ENCODE measurements at regions not wholly inside any gene's neighbourhood (a gene's known extent, or its start where the extent isn't known, plus 50 kb on each side); places are given as distances from the start of the nearest gene placed in this dataset.
"Not testable (repeated sequence)": the region's sequence is repeated elsewhere in the genome, so short reads cannot be mapped to it uniquely, and the experiment has no call there.

DNA sequence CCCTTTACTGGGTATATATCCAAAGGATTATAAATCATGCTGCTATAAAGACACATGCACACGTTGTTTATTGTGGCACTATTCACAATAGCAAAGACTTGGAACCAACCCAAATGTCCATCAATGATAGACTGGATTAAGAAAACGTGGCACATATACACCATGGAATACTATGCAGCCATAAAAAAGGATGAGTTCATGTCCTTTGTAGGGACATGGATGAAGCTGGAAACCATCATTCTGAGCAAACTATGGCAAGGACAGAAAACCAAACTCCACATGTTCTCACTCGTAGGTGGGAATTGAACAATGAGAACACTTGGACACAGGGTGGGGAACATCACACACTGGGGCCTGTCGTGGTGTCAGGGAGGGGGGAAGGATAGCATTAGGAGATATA, 59.2 kb downstream of the CXorf49B start:
- H3K36me3 ChIP-seq (ENCODE audit: control insufficient read depth in 2 of 2, extremely low read depth in 1 of 2, insufficient read depth in 2 of 2, low read length in 2 of 2), result not testable (repeated sequence)

DNA sequence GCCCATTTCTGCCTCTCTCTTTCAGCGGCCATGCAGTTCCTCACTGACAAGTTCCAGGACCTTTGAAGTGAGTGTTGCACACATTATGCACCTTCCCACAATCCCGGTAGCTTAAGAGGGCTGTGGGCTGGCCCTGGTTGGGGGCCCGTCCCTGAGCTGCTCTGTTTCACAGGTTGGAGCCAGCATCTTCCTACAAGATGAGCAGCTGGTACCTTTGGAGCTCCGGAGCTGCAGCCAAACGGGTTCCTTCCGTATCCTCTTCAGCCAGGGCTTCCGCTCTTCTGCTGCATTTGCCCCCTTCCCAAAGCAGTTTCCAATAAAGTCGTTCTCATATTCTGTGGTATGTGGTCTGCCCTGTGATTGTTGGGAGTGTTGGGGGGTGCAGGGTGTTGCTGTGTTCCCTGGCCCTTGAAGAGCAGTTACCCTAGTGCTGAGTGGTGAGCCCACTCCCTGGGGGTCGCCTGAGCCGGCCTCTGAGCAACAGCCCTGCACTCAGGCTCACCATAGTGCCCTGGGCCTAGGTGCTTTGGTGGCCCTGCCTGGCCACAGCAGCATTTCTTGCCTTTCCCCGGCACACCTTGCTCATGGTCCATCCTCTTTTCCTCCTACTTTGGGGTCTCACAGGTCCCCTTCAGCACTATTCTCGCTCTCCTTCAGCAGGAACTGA, 60.4 kb downstream of the CXorf49B start:
- no peaks in the 10 kb centered on the region for H3K36me3 ChIP-seq (ENCODE audit: control insufficient read depth in 2 of 2, extremely low read depth in 1 of 2, insufficient read depth in 2 of 2, low read length in 2 of 2)
- no peak overlapping the region for H3K4me3 ChIP-seq (replicated peaks in 1 of 3; ENCODE audit: insufficient read depth in 1 of 3, low read depth in 1 of 3, low read length in 3 of 3)
- no peak overlapping the region for H2AFZ ChIP-seq (ENCODE audit: low read depth, low read length)
- FAIRE-seq, result no peak
- H3K9me3 ChIP-seq (replicated peaks; ENCODE audit: control insufficient read depth, insufficient read depth, low read length), result no peaks in the 10 kb centered on the region
- H4K20me1 ChIP-seq (replicated peaks; ENCODE audit: control insufficient read depth, extremely low read depth, insufficient read depth, low read length), result no peaks in the 10 kb centered on the region
- dilution Hi-C loops (cut with MboI; ENCODE audit: extremely low pct_ligation_motif_present, low sequenced_read_pairs), result no loop called here
- H3K9ac ChIP-seq (replicated peaks; ENCODE audit: extremely low read depth, insufficient read depth, low read length), result no peak overlapping the region
- H3K4me1 ChIP-seq (ENCODE audit: control insufficient read depth, extremely low read depth, insufficient read depth, low read length), result no peaks in the 10 kb centered on the region
- H3K27ac ChIP-seq (ENCODE audit: insufficient read depth, low read depth, low read length), result no peak overlapping the region
- TF ChIP-seq, protein P1, sequence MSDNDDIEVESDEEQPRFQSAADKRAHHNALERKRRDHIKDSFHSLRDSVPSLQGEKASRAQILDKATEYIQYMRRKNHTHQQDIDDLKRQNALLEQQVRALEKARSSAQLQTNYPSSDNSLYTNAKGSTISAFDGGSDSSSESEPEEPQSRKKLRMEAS (IDR thresholded peaks at IDR 0.05; ENCODE audit: insufficient read depth, insufficient read length), result no peak
- no peak for TF ChIP-seq POLR2A (IDR thresholded peaks at IDR 0.05; ENCODE audit: low read depth, low read length)
- no peak for TF ChIP-seq MYC (IDR thresholded peaks at IDR 0.05; ENCODE audit: low read depth, low read length)
- TF ChIP-seq JUN (IDR thresholded peaks at IDR 0.05; ENCODE audit: borderline replicate concordance, insufficient read depth, insufficient read length, low read depth), result no peak
- TF ChIP-seq POLR2AphosphoS5 (IDR thresholded peaks at IDR 0.05; ENCODE audit: insufficient read depth, low read depth, low read length), result no peak
- no peak for TF ChIP-seq EZH2 (IDR thresholded peaks at IDR 0.05; ENCODE audit: borderline replicate concordance, low read depth, low read length, severe bottlenecking)
- TF ChIP-seq GATA2 (IDR thresholded peaks at IDR 0.05; ENCODE audit: insufficient read depth, insufficient read length, low read depth, low read length), result no peak
- TF ChIP-seq, protein P2, sequence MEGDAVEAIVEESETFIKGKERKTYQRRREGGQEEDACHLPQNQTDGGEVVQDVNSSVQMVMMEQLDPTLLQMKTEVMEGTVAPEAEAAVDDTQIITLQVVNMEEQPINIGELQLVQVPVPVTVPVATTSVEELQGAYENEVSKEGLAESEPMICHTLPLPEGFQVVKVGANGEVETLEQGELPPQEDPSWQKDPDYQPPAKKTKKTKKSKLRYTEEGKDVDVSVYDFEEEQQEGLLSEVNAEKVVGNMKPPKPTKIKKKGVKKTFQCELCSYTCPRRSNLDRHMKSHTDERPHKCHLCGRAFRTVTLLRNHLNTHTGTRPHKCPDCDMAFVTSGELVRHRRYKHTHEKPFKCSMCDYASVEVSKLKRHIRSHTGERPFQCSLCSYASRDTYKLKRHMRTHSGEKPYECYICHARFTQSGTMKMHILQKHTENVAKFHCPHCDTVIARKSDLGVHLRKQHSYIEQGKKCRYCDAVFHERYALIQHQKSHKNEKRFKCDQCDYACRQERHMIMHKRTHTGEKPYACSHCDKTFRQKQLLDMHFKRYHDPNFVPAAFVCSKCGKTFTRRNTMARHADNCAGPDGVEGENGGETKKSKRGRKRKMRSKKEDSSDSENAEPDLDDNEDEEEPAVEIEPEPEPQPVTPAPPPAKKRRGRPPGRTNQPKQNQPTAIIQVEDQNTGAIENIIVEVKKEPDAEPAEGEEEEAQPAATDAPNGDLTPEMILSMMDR (IDR thresholded peaks at IDR 0.05; ENCODE audit: extremely low read depth in 1 of 2, insufficient read depth in 1 of 2, low read depth in 1 of 2, low read length in 2 of 2), result no peak
- no peak for TF ChIP-seq FOS (IDR thresholded peaks at IDR 0.05; ENCODE audit: borderline replicate concordance, insufficient read depth, low read length)
- H3K9me1 ChIP-seq (replicated peaks; ENCODE audit: control insufficient read depth, extremely low read depth, insufficient read depth, low read length), result no peaks in the 10 kb centered on the region
- H3K4me2 ChIP-seq (ENCODE audit: insufficient read depth, low read length), result no peak overlapping the region
- H3K27me3 ChIP-seq (ENCODE audit: control insufficient read depth in 2 of 2, insufficient read depth in 2 of 2, low read length in 2 of 2), result no peaks in the 10 kb centered on the region
- intact Hi-C loops (cut with micrococcal nuclease), result no loop called here
- DNase-seq (ENCODE audit: low read depth, low spot score), result no peak
- BruUV-seq (replicated peaks), result no TSS peak
- no peaks in the 10 kb centered on the region for H3K79me2 ChIP-seq (ENCODE audit: control insufficient read depth, insufficient read depth, low read length)
- POLR2A ChIA-PET, result no interaction called here
- CTCF ChIA-PET, result no interaction called here

More for the DNA sequence above, 59.2 kb downstream of the CXorf49B start:
- H3K9me1 ChIP-seq (replicated peaks; ENCODE audit: control insufficient read depth, extremely low read depth, insufficient read depth, low read length); DNase-seq (ENCODE audit: low read depth, low spot score); H3K27ac ChIP-seq (ENCODE audit: insufficient read depth, low read depth, low read length); H2AFZ ChIP-seq (ENCODE audit: low read depth, low read length); intact Hi-C loops (cut with micrococcal nuclease); H3K4me1 ChIP-seq (ENCODE audit: control insufficient read depth, extremely low read depth, insufficient read depth, low read length); BruUV-seq (replicated peaks); dilution Hi-C loops (cut with MboI; ENCODE audit: extremely low pct_ligation_motif_present, low sequenced_read_pairs); CTCF ChIA-PET; H3K79me2 ChIP-seq (ENCODE audit: control insufficient read depth, insufficient read depth, low read length); H3K4me2 ChIP-seq (ENCODE audit: insufficient read depth, low read length); POLR2A ChIA-PET; H3K27me3 ChIP-seq (ENCODE audit: control insufficient read depth in 2 of 2, insufficient read depth in 2 of 2, low read length in 2 of 2); H3K9me3 ChIP-seq (replicated peaks; ENCODE audit: control insufficient read depth, insufficient read depth, low read length); H4K20me1 ChIP-seq (replicated peaks; ENCODE audit: control insufficient read depth, extremely low read depth, insufficient read depth, low read length); H3K9ac ChIP-seq (replicated peaks; ENCODE audit: extremely low read depth, insufficient read depth, low read length); H3K4me3 ChIP-seq (replicated peaks in 1 of 3; ENCODE audit: insufficient read depth in 1 of 3, low read depth in 1 of 3, low read length in 3 of 3); FAIRE-seq: not testable (repeated sequence)
